GM18858 (cell line): ENCODE measurements at regions not wholly inside any gene's neighbourhood (a gene's known extent, or its start where the extent isn't known, plus 50 kb on each side); places are given as distances from the start of the nearest gene placed in this dataset.

Experiments used
- ATAC-seq: cut with Tn5 transposase; IDR thresholded peaks from one replicate; pipeline ENCODE4 v1.9.1; 2021; ENCODE audit not compliant: unreplicated experiment

DNA sequence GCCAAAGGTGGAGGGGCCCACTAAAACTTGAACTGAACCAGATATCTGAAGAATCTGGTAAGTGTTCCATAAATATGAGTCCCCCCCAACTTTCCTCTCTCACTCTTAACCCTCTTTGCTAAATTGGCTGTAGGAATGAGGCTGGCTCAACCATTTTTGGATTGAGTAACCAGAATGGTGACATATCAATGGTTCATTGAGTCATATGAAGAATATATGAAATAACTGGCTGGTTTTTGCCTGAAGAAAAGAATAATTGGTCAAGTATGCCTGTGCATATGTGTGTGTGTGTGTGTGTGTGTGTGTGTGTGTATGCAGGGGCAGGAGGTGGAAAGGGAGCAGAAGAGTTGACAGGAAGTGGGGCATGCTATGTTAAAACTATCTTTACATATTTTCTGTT, 472.9 kb upstream of the THBS1 start:
- ATAC-seq = no peak

DNA sequence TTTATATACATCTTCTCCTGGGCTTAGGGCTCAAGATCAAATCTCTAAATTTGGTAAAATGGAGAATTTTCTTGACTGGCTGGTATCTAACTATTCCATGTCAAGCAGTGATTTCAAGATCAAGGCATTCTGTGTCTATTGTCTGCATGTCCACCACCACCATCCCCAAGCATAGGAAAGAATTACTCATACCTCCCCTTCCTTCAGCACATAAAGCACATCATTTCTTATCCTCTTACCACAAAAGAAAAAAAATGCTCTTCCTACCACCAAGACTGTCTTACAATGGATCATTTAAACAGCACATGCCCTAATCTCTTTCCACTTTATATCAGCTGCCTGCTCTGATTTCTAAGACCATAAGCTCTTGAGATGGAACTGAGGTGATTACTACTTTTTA, 470.5 kb upstream of the THBS1 start:
- no peak for ATAC-seq

DNA sequence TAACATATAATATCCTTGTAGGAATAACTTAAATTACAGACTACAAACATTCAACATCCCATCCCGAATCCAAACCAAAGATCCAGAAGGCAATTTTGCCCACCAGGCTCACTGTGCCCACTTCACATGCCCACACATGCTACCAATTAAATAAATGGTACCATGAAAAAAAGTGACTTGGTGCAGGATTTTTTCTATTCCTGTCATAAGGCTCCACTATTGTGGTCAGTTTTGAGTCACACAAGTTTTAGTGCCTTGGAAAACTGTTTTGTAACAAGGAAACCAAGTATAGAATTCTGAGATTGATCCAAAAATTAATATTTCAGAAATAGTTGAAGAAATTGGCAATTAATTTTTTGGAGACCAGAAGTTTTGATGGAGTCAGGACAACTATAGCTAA, 470.1 kb upstream of the THBS1 start:
- no peak for ATAC-seq

DNA sequence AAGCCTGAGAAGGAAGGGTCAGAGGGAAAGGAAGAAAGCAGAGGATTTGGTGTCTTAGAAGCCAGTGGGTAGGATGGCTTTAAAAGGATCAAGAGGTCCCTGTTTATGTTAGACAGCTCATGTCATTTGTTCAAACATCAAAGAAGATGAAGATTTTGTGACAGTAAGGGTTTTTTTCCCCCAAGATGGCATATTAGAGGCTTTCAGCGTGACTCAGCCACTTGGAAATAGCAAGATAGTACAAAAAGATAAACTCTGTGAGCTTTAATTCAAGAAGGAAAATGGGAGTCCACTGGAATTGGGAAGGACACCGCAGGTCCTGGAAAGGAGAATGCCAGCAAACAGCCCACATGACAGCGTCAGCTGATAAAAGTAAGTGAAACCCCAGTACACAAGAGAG, 467.1 kb upstream of the THBS1 start:
- ATAC-seq = no peak

DNA sequence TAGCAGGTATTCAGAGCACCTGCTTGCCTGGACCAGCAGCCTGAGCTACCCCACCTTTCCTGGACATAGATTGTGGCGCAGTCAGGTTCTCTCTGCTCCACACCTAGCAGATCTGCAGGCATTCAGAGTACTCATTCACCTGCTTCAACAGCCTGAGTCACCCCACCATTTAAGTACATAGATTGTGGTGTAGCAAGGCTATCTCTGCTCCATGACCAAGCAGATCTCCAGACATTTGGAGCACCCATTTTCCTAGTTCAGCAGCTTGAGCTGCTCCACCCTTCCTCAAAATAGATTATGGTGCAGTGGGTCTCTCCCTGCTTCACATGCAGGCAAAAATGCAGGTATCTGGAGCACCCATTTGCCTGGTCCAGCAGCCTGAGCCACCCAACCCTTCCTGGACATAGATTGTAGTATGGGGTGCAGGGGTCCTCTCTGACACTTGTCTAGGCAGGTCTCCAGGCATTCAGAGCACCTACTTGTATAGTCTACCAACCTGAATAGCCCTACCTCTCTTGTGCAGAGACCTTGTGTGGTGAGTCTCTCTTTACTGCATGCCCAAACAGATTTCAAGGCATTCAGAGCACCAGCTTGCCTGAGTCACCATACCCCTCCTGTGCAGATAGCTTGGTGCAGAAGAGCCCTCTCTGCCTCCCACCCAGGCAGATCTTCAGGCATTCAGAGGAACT, 466.0 kb upstream of the THBS1 start:
- ATAC-seq = no peak

DNA sequence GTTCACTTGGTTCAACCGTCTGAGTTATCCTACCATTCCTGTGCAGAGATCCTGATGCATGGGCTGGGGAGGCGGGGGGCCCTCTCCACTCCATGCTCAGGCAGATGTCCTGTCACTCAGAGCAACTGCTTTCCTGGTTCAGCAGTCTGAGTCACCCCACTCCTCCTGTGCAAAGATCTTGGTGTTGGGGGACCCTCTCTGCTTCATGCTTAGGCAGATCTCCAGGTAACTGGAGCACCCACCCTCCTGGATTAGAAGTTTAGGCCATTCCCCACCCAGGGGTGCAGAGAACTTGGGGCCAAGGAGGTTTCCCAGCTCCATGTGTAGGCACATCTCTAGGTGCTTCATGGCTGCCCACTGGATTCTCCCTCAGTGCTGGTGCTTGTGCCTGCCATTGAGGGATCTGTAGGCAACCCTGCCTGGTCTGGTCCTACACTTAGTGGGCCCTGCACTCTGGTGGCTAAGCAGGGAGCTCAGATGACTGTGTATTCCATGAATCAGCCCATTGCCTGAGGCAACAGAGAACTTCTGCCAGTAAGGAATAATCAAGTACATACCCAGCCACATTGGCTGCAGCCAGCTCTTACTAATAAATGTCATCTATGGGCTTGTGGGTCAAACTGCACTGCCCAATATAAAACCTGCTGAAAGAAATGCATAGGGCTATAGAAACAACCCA, 465.4 kb upstream of the THBS1 start:
- ATAC-seq = no peak

DNA sequence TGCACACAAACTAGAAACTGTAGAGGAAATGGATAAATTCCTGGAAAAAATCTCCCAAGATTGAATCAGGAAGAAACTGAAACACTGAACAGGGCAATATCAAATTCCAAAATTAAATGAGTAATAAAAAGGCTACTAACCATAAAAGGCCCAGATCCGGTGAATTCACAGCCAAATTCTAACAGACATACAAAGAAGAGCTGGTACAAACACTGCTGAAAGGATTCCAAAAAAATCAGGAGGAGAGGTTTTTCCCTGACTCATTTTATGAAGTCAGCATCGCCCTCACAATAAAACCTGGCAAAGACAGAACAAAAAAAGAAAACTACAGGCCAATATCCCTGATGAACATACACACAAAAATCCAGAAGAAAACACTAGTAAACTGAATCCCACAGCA, 462.4 kb upstream of the THBS1 start:
- no peak for ATAC-seq

DNA sequence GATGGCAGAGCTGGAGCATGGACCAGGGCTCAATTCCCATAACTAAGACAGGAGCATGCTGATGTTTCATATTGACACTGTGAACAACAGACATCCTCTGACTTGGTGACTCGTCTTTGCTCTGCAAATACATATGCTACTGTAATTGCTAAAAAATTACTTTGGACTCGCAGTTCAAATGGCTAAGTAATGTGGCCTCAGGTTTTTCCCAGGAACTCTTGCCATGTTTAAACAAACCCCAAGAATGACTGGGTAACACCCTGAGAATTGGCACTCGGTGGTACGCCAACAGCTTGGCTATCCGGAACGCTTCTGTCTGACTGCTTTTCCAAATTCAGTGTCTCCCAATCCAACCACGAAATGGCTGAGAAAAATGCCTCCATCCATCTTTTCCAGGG, 456.7 kb upstream of the THBS1 start:
- no peak for ATAC-seq

DNA sequence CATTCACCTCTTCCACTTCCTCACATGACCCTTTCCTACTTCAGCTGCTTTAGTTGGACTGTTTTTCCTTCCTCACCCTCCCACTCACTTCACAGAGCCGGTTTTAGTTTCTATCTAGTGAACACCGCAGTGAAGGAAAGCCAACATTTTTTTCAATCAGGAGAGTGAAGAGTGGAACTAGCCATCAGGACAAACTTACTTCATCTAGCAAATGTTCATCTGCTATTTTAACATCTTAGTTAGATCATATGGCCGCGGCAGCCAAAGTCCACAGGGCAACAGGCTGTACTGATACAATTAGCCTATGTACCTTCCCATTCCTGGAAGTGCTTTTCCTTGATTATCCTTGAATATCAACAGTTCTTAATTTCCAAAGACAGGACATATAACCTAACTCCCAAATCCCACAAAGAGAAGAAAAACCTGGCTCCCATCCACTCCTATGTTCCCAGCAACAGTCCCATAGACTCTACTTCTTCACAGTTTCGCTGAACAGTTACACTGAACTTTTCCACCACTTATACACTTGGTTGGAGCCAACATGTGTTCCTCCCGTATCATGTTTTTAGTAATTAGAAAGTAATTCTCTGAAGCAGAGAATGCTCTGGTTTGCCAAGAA, 456.2 kb upstream of the THBS1 start:
- ATAC-seq = no peak

DNA sequence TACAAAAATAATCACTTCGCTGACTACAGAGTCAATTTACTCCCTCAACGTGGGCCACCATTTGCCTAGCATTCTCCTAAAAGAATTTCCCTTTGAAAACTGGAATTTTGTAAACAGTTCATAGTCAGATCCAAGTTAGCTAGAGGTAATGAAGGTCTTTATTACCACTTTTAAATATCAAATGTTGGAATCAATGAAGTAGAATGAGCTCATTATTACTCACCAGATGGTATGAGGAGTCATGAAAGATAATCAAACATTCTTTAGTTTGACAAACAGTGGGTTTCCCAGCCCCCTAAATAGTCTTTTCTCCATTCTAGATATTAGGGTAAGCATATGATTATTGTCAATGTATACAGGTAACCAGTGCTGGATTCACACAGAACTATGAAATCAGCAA, 455.7 kb upstream of the THBS1 start:
- no peak for ATAC-seq

DNA sequence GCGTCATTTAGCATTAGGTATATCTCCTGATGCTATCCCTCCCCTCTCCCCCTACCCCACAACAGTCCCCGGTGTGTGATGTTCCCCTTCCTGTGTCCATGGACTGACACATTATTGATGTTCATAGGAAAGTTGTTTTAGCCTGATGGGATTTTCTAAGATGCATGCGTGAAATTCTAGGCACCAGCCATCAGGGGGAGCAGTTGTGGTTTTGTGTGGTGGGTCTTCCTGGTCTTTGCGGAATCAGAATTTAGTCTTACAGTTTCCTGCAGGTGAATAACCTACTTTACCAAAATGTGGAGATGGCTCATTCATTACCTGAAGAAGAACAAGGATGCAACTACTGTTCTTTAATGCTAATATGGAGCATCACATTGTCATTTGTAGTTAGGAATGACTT, 455.0 kb upstream of the THBS1 start:
- ATAC-seq = no peak

DNA sequence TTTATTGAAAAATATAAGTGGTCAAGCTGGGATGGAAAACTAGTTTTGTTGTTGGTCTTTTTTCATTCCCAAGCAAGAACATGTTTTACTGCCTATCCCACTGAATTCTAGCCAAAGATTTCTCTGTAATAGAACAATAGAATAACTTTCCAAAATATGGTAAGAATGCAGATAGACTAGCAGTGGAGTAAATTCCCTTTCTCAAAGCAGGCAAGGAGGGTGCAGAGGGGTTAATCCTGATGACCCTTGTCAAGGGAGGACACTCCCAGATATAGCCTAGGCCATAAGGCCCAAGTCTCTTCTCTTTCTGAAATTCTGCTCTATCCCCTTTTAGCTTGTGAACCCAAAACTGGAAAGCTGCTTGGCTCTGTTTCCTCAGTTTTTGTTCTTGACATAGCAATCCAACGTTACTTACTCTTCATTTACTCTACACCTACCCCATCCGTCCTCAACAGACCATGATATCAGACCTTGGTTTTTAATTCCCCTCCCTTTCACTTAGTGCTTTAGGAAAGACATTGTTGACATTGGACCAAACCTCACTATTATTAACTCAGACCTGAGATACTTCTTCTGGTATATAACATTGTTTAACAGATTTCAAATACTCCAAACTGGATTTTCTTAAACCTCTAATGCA, 453.6 kb upstream of the THBS1 start:
- no peak for ATAC-seq

DNA sequence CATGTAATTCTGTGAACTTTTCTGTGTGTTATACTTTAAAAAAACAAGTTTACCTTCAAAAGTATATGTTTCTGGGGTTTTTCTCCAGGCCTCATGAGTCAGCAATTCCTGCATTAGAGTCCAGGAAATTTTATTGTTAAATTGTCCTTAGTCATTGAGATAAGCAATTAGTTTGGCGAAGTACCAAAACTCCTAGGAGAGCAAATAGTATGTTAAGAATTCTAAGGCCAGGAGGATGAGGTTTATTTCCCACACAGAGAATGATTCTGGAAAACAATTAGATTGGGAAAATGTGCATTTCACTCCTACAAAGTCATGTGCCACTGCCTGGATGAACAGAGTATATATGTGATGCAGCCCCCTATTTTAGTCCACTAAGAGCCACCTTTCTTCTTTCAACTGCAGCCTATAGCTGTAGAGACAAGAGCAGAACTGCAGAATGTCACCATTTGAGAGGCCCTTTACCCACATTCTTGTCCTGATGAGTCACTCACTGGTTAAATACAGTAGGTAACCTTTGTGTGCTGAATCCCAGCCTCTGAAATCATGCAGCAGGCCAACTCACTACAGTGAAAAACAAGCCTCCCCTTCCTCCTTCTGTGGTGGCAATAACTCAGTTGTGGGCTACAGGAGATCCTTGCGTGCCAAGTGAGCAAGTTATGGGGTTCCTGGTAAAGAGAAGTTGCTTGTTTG, 452.8 kb upstream of the THBS1 start:
- ATAC-seq = no peak

DNA sequence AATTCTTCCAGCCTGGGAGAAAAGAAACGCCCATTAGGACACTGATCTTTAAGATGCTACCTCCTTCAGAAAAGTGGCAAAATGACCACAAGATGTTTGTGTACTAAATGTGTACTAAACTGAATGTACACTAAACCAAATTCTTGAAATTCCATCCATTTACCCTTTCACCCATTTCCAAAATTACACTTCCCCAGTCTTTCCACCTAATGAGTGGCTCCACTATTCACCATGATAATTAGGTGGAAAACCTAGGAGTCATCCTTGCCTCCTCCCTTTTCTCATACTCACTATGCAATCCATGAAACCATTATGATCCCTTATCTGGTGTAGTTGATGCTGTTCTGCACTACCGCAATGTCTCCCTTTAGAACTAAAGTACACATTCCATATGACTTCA, 452.1 kb upstream of the THBS1 start:
- no peak for ATAC-seq

DNA sequence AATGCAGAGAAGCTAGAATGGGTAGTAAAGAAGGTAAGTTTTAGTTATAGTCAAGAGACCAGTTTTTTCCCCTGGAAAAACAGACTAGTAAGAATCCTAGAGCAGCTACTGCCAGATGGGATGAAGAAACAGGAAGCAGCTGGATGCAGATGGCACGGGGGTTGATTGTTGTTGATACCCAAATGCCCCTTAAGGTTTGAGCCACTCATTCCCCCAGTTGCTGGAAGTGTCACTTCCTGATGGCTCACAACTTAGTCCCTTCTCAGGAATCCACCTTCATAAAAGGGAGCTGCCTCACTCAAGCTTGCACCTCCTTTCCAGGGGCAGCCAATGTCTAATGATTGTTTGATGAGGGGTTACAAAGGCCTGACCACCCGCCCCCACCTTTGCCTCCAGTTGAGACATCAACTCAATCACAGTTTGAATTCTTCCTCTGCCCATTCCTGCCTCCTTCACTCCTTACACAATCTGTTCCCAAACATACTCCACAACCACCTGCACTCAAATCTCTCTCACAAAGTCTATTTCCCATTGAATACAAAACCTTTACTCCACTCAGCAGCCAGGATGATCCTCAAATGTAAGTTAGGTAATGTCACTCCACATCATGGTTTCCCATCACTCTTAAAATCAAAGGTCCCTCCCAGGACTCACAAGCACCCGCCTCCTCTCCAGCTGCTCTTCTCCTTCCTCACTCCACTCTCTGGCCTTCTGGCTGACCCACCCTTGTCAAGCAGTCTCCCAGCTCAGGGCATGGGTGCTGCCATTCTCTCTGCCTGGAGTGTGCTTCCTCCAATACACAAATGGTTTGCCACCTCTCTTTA, 450.1 kb upstream of the THBS1 start:
- ATAC-seq = no peak

DNA sequence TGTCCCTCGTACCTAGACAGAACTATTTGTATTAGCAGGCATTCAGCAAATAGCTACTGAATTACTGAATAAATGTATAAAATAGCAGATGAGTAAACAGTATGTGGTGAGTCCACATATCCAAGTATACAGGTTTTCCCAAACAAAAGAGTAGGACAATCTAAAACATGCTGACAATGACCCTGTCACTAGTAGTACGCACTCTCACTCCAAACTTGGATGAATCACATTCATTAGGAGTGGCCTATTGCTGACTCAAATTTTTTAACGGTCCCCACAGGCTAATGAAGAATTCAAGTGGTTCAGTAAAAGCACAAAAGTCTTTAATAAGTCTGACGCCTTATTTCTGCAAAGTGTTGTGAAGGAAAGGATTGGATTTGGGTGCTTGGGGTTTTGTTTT, 449.3 kb upstream of the THBS1 start:
- ATAC-seq = no peak

DNA sequence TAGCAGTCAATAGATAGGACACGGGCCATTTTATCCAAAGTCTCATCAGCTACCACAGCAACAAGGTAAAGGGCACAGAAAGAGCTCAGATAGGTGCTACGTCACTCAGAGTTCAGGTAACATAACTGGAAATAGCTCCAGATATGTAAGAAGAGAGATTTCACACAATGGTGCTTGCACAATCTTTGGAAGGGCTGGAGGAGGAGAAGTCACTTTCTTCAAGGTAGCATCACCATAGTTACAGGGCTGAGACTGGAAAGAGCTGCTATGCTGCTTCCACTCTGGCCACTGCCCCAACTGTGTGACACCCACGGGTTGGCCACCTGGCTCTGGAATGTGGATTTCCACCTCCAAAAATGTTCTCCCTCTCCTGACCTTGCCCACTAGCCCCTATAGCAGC, 448.8 kb upstream of the THBS1 start:
- no peak for ATAC-seq

DNA sequence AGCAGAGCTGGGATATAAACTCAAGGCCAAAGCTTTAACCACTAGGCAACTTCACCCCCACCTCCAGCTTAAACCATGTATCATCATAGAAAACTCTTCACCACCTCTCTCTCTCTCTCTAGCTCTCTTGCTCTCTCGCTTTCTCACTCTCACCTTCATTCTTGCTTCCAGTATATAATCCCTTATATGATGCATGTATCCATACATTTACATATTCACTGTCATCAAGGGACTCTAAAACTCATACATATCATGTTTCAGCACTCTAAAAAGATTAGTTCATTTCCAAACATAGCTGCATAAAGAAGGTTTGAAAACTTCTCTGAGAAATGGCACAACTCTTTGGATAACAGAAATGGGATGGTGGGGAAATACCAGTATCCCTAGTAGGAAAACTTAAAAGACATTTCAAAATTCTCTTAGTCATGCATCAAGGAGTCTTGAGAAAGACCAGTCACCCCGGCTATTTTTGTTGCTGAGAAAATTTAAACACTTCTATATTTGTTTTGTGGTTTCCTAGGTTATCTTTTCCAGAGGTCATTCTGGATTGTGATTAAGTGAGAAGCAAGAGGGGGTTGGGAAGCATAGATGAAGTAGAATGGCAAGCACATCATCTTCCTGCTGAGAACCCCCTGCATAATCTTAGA, 447.8 kb upstream of the THBS1 start:
- no peak for ATAC-seq

DNA sequence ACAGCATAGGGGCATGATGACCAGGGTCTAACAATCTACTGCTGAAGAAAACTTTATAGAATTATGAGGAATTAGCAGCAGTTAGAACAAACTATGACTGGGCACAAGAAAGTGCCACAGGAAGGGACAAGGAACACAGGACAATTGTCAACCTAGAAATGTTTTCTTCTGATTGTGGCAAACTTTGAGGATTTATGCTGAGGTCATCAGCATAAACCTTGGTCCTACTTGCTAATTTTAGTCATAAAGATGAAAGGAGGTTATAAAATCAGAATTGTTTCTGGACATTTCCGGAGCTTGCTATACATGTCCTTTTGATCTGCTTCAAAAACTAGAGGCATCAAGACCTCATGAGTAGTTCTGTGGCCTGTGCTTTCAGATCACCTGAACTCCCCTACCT, 446.6 kb upstream of the THBS1 start:
- no peak for ATAC-seq

DNA sequence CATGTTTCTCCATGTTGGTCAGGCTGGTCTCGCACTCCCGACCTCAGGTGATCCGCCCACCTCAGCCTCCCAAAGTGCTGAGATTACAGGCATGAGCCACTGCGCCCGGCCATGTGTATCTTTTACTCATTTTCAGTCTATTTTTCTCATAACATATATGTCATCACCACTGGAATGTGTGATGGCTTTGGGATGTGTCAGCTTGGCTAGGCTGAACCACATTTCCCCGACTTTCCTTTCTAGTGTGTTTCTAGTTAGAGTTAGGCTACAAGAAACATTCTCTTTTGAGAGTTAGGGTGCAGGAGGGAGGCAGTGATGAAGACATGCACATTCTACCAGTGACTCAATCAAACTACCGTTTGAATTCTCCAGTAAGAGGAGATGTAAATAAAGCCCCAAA, 444.9 kb upstream of the THBS1 start:
- no peak for ATAC-seq
